H1 (cell line): ENCODE measurements at regions not wholly inside any gene's neighbourhood (a gene's known extent, or its start where the extent isn't known, plus 50 kb on each side); places are given as distances from the start of the nearest gene placed in this dataset.

Experiments
- CTCF ChIA-PET: fragments of 300-600 bp; sonication (Branson Sonifier 250); formaldehyde crosslinking; loops from one replicate; lab custom pipeline; 2021; ENCODE audit not compliant: partially characterized antibody; lab: Charles Lee
- POLR2A ChIA-PET: fragments of 300-600 bp; sonication (Branson Sonifier 250); formaldehyde crosslinking; loops from one replicate; lab custom pipeline; 2021; ENCODE audit warnings: inconsistent platforms; ENCODE audit not compliant: partially characterized antibody; lab: Charles Lee
- DNase-seq, 2 experiments: peaks; one replicate each; pipeline versions ENCODE4 v3.0.0 to v3.0.0-alpha.2; 2010 to 2022; ENCODE audit warnings: low spot score in 2 of 2, low read depth in 1 of 2, mixed read lengths in 1 of 2
- FAIRE-seq: peaks from 2 replicates; lab custom pipeline; 2011; peaks lifted over from hg19 to GRCh38; lab: Jason Lieb, UNC
- H2AFZ ChIP-seq: 2 replicates; pipeline ENCODE4 v1.8.1; 2012; ENCODE audit warnings: low read length, inconsistent platforms
- H2AK5ac ChIP-seq: 2 replicates; pipeline ENCODE4 v1.6.1; 2013; ENCODE audit warnings: low read depth, low read length
- H2BK120ac ChIP-seq: replicated peaks from 2 replicates; pipeline ENCODE3; 2013; ENCODE audit warnings: low read depth, low read length, inconsistent platforms
- H2BK12ac ChIP-seq: 2 replicates; pipeline ENCODE4 v1.6.1; 2013; ENCODE audit warnings: low read depth, low read length
- H2BK15ac ChIP-seq: 2 replicates; pipeline ENCODE4 v1.6.1; 2013; ENCODE audit warnings: low read length
- H2BK20ac ChIP-seq: 2 replicates; pipeline ENCODE4 v1.6.1; 2013; ENCODE audit warnings: low read length
- H2BK5ac ChIP-seq: 2 replicates; pipeline ENCODE4 v1.6.1; 2013; ENCODE audit warnings: low read depth, low read length
- H3K14ac ChIP-seq: 2 replicates; pipeline ENCODE4 v1.6.1; 2013; ENCODE audit warnings: inconsistent platforms; ENCODE audit not compliant: insufficient read length
- H3K18ac ChIP-seq: 2 replicates; pipeline ENCODE4 v1.6.1; 2013; ENCODE audit warnings: low read length; ENCODE audit errors: extremely low read depth
- H3K23ac ChIP-seq: 2 replicates; pipeline ENCODE4 v1.6.1; 2013; ENCODE audit warnings: inconsistent platforms; ENCODE audit not compliant: insufficient read length
- H3K23me2 ChIP-seq: 2 replicates; pipeline ENCODE4 v1.6.1; 2013; ENCODE audit warnings: low read depth, low read length
- H3K27ac ChIP-seq: 2 replicates; pipeline ENCODE4 v1.6.1; 2011; ENCODE audit warnings: low read depth, low read length, inconsistent platforms
- H3K27me3 ChIP-seq, 4 experiments: replicated peaks in 1 of 4; 1 replicate in 1 of 4; 2 replicates in 3 of 4; pipeline versions ENCODE4 v1.6.1 to v1.8.1; 2011 to 2013; ENCODE audit warnings: low read length in 3 of 4, mild to moderate bottlenecking in 3 of 4, inconsistent platforms in 2 of 4, mixed read lengths in 2 of 4, moderate library complexity in 1 of 4; ENCODE audit not compliant: control insufficient read depth in 3 of 4, insufficient read depth in 3 of 4; ENCODE audit errors: extremely low read depth in 1 of 4
- H3K36me3 ChIP-seq, 4 experiments: 2 replicates each; pipeline versions ENCODE4 v1.6.1 to v1.8.1; 2011 to 2013; ENCODE audit warnings: mild to moderate bottlenecking in 4 of 4, low read length in 3 of 4, moderate library complexity in 2 of 4, control low read depth in 1 of 4, inconsistent platforms in 1 of 4; ENCODE audit not compliant: insufficient read depth in 4 of 4, control insufficient read depth in 2 of 4
- H3K4ac ChIP-seq: replicated peaks from 2 replicates; pipeline ENCODE3; 2013; ENCODE audit warnings: low read length, low read depth, mixed read lengths, inconsistent platforms; ENCODE audit not compliant: insufficient read length
- H3K4me1 ChIP-seq, 4 experiments: replicated peaks in 1 of 4; 1 replicate in 1 of 4; 2 replicates in 3 of 4; pipeline versions ENCODE4 v1.6.1 to v1.8.1; 2011 to 2013; ENCODE audit warnings: low read length in 3 of 4, inconsistent platforms in 2 of 4, mixed read lengths in 1 of 4; ENCODE audit not compliant: insufficient read depth in 4 of 4, control insufficient read depth in 3 of 4
- H3K4me2 ChIP-seq, 2 experiments: 2 replicates each; pipeline versions ENCODE4 v1.6.1 to v1.8.1; 2011 to 2013; ENCODE audit warnings: low read depth in 2 of 2, low read length in 2 of 2, control low read depth in 1 of 2, inconsistent platforms in 1 of 2, mild to moderate bottlenecking in 1 of 2; ENCODE audit not compliant: insufficient read depth in 1 of 2
- H3K4me3 ChIP-seq, 4 experiments: fragments of 200-600, 300-600 bp in 1 of 4; sonication (generic), shearing (Covaris generic), sonication (Bioruptor Twin) in 1 of 4; 2 replicates each; pipeline versions ENCODE4 v1.5.1 to v1.8.1; 2011 to 2016; ENCODE audit warnings: low read length in 4 of 4, low read depth in 3 of 4, control low read depth in 2 of 4, inconsistent platforms in 2 of 4, mild to moderate bottlenecking in 2 of 4, mixed read lengths in 1 of 4, moderate library complexity in 1 of 4; ENCODE audit not compliant: insufficient read depth in 2 of 4; ENCODE audit errors: extremely low read depth in 1 of 4
- H3K56ac ChIP-seq: replicated peaks from 2 replicates; pipeline ENCODE3; 2013; ENCODE audit warnings: low read depth, mild to moderate bottlenecking, mixed read lengths, low read length, inconsistent platforms; ENCODE audit not compliant: insufficient read length
- H3K79me1 ChIP-seq: 2 replicates; pipeline ENCODE4 v1.6.1; 2013; ENCODE audit warnings: low read depth, low read length, control low read depth
- H3K79me2 ChIP-seq, 2 experiments: 2 replicates each; pipeline versions ENCODE4 v1.6.1 to v1.8.1; 2012 to 2013; ENCODE audit warnings: low read length in 2 of 2, mild to moderate bottlenecking in 2 of 2, inconsistent platforms in 1 of 2; ENCODE audit not compliant: insufficient read depth in 2 of 2, control insufficient read depth in 1 of 2
- H3K9ac ChIP-seq, 4 experiments: replicated peaks in 1 of 4; 1 replicate in 1 of 4; 2 replicates in 3 of 4; pipeline versions ENCODE4 v1.6.1 to v1.8.1; 2011 to 2013; ENCODE audit warnings: low read depth in 3 of 4, low read length in 3 of 4, control low read depth in 2 of 4, mild to moderate bottlenecking in 2 of 4, moderate library complexity in 2 of 4, inconsistent platforms in 1 of 4; ENCODE audit errors: extremely low read depth in 1 of 4
- H3K9me3 ChIP-seq, 2 experiments: 2 replicates each; pipeline versions ENCODE4 v1.6.1 to v1.8.1; 2012 to 2013; ENCODE audit warnings: mild to moderate bottlenecking in 2 of 2, moderate library complexity in 2 of 2, control low read depth in 1 of 2, inconsistent platforms in 1 of 2, low read depth in 1 of 2, low read length in 1 of 2, mixed read lengths in 1 of 2; ENCODE audit not compliant: insufficient read depth in 2 of 2
- H4K20me1 ChIP-seq, 2 experiments: replicated peaks in 1 of 2; 2 replicates each; pipeline versions ENCODE3 to v1.8.1; 2011 to 2013; ENCODE audit warnings: inconsistent platforms in 2 of 2, low read length in 2 of 2, mild to moderate bottlenecking in 1 of 2; ENCODE audit not compliant: insufficient read depth in 2 of 2, control insufficient read depth in 1 of 2
- H4K5ac ChIP-seq: 2 replicates; pipeline ENCODE4 v1.6.1; 2013; ENCODE audit warnings: low read length, low read depth, mixed read lengths, inconsistent platforms; ENCODE audit not compliant: insufficient read length
- H4K8ac ChIP-seq: 2 replicates; pipeline ENCODE4 v1.8.0; 2013; ENCODE audit warnings: mild to moderate bottlenecking, moderate library complexity, low read length, inconsistent platforms; ENCODE audit not compliant: insufficient read depth; ENCODE audit errors: extremely low read depth
- H4K91ac ChIP-seq: replicated peaks from 2 replicates; pipeline ENCODE3; 2013; ENCODE audit warnings: low read length, mixed read lengths, inconsistent platforms; ENCODE audit not compliant: insufficient read length
- TF ChIP-seq, protein P1 (sequence below): IDR thresholded peaks from 2 replicates; pipeline ENCODE4 v1.6.1; 2012; ENCODE audit warnings: low read length, inconsistent platforms

DNA sequence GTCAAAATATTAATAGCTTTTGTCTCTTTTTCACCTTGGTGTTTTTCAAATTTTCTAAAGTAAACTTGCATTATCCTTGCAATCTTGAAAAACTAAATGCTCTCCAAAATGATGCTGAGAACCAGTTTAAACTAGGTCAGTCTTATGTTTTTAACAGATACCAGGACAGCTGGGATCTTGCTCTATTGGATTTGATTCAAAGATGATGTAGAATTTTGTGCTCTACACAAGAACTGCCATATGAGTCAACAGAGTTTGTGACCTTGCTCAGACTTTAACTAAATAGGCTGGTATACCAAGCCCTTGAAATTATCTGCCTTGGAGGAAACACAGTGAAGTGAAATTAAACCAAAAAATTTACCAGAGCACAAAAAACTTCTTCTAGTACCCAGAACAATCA lies 991.1 kb downstream of the STPG2 start:
- H3K4ac ChIP-seq: no peak overlapping the region
- H2BK5ac ChIP-seq: no peak overlapping the region
- no peak overlapping the region for H4K5ac ChIP-seq
- H4K20me1 ChIP-seq: no peaks in the 10 kb centered on the region
- H3K4me3 ChIP-seq: no peak overlapping the region
- POLR2A ChIA-PET: no interaction called here
- H4K8ac ChIP-seq: no peak overlapping the region
- H3K14ac ChIP-seq: no peak overlapping the region
- no peak overlapping the region for H2AK5ac ChIP-seq
- no peak overlapping the region for H3K27ac ChIP-seq
- no peak overlapping the region for H3K4me2 ChIP-seq
- H3K23me2 ChIP-seq: no peaks in the 10 kb centered on the region
- H3K56ac ChIP-seq: no peak overlapping the region
- no peaks in the 10 kb centered on the region for H3K27me3 ChIP-seq
- CTCF ChIA-PET: interaction anchor here (1.0 to 1.8 kb wide), 3 partner anchors 10 to 96 kb away, joined by 3 to 4 read pairs (median 3); no protein-coding TSS in a partner anchor
- H2BK120ac ChIP-seq: no peak overlapping the region
- no peaks in the 10 kb centered on the region for H3K79me1 ChIP-seq
- H3K79me2 ChIP-seq: no peaks in the 10 kb centered on the region
- H2BK20ac ChIP-seq: no peak overlapping the region
- FAIRE-seq (no peak), DNase-seq (no peak)
- H2AFZ ChIP-seq: no peak overlapping the region
- TF ChIP-seq, protein P1, sequence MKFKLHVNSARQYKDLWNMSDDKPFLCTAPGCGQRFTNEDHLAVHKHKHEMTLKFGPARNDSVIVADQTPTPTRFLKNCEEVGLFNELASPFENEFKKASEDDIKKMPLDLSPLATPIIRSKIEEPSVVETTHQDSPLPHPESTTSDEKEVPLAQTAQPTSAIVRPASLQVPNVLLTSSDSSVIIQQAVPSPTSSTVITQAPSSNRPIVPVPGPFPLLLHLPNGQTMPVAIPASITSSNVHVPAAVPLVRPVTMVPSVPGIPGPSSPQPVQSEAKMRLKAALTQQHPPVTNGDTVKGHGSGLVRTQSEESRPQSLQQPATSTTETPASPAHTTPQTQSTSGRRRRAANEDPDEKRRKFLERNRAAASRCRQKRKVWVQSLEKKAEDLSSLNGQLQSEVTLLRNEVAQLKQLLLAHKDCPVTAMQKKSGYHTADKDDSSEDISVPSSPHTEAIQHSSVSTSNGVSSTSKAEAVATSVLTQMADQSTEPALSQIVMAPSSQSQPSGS: no peak
- H3K23ac ChIP-seq: no peak overlapping the region
- H3K36me3 ChIP-seq: no peaks in the 10 kb centered on the region
- no peak overlapping the region for H3K18ac ChIP-seq
- H3K9ac ChIP-seq: no peak overlapping the region
- no peak overlapping the region for H2BK12ac ChIP-seq
- H4K91ac ChIP-seq: no peak overlapping the region
- no peak overlapping the region for H2BK15ac ChIP-seq
- 0 out of 7 replicates have a peak, but pooled peaks cover 0 to 3% (median 0%) of the 10 kb centered on the region in 4 experiments for H3K4me1 ChIP-seq
- H3K9me3 ChIP-seq: no peaks in the 10 kb centered on the region
